Hypothalamus (tissue), 51 donors: ENCODE measurements at regions not wholly inside any gene's neighbourhood (a gene's known extent, or its start where the extent isn't known, plus 50 kb on each side); places are given as distances from the start of the nearest gene placed in this dataset.

ENCODE experiments used
- DNase-seq, 51 donors: peaks; one replicate each; lab custom pipeline; 2025; lab: John Stamatoyannopoulos, UW

DNA sequence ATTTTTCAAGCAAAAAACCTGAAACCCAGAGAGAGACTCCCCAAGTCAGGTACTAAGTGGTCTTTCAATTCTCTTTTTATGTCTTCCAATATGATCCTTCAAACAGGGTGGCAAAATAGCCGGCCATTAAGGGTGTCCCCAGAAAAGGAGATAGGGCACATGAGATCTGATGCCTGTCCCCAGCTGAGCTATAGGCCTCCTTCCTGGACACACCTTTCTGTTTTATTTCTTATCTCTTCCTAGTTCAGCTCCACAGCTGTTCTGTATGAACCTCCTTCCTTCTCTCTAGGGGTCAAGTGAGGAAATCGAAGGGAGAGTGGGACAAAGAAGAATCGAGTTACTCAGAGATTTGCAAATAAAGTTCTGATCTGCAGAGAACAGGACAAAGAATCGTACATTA, 112.4 kb upstream of the ATP1A1 start:
- no peak for DNase-seq

DNA sequence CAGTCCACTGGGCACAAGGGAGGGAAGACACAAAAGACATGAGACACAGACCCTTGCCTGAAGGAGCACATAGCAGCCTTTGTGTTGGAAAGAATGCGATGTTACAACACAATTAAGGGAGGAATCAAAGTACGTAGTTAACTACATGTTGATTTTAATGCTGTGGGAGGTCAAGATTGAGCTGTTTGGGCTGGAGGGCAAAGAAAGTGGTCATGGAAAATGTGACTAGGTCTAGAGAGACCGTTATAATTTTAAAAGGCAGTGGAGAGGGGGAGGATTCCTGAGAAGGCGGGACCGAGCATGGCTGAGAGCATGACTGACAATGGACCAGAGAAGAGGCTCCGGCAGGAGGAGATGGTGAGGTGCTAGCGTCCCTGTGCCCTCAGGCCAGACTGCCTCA, 111.8 kb upstream of the ATP1A1 start:
- no peak for DNase-seq

DNA sequence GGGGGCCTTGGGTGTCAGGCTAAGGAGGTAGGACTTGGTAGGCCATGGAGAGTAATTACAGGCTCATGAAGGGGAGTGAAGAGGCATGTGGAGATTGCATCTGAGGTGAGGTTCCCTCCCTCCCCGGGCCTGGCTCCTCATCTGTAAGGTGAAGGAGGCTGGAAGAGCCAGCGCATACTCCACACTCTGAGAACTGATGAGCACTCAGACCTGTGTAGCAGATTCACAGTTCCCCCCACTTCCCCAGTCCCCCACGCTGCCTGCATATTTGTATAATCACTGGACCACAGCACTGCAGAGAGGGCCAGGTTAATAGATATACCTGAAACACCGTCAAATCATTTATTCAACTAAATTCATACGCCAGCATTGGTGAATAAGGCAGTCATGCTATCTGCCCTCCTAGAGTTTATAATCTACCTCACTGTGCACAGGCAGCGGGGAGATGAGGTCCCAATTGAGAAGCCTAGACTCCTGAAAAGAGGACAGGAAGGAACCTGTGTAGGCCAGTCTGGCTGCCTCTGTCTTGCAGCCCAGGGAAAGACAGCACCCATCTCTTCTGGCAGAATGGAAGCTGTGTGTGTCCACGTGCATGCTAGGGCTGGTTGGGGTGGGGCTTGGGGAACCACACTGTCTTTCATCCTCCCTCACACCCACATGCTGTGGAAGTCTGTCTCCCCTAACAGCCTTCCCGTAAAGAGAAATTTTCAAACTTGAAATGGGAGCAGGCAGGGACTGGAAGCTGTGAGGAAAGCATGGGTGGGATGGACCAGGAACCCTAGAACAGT, 110.6 kb upstream of the ATP1A1 start:
- no peak for DNase-seq

DNA sequence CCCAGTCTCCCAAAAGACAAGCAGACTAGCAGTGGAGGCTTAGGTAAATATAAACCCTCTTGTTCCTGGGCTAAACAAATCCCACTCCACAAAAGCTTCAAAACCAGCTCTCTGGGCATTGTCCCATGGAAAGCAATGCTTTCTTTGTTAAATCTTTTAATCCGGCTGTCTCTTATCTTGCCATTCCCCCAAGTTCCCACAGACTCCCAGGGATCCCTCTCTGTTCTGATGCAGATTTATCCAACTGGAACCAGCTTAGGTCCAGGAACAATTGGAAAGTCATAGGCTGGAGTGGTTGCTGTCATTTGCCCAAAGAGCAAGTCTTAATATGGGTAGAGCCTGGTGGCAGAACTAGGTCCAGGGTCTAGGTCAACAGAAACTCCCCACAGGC, 110.1 kb upstream of the ATP1A1 start:
- no peak for DNase-seq

DNA sequence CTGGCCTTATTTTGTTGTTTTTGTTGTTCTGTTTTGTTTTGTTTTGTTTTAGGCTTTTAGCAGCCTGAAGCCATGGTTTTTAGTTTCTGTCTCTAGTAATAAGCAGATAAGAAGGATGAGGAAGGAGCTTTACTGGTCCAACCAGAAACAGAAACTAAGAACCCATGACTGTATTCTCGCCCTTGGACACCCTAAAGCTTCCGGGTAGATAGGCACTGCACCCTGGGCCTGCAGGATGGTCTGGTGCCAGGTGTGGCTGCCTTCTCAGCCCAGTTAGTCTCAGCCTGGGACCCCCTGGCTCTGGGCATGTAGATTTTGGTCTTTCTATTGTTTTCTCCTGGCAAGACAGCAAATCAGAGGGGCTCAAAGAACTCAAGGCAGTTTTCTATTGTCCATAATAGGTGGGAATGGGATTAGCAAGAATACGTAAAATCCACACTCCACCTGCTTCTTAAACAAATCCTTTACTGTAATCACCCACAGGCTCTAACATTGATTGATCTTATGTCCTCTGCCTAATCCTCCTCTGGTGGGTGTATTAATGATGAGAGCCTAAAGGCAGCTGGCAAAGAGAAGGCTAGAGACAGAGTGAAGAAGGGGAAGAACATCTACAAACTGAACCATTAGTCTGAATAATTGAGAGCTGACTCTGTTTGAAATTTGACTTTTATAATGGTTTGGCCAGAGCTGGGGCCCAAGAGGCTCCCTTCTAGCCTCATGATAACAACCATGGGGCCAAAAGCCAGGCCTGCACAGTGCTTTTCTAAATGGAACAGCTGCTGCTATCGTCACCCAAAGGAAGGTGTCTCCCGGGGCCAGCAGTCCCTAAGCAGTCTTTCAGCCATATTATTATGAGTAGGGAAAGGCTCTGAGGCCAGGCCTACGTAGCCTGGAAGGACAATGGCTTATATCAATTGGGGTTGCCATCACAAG, 106.8 kb upstream of the ATP1A1 start:
- no peak for DNase-seq

DNA sequence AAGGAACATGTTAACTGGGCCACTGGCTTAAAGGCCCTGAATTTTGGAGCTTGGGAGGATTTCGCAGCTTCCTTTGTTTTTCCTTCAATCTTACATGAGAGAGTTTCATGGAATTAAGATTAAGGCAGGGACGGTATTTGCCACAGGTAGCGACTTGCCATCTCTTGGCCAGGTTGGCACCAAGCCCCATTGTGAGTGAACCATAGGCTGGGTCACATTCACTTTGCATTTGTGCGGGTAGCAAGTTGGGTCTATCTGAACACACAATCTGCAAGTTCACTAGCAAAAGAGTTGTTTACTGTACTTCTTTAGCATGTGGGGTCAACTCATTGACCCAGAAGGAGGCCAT, 106.2 kb upstream of the ATP1A1 start:
- DNase-seq: no peak

DNA sequence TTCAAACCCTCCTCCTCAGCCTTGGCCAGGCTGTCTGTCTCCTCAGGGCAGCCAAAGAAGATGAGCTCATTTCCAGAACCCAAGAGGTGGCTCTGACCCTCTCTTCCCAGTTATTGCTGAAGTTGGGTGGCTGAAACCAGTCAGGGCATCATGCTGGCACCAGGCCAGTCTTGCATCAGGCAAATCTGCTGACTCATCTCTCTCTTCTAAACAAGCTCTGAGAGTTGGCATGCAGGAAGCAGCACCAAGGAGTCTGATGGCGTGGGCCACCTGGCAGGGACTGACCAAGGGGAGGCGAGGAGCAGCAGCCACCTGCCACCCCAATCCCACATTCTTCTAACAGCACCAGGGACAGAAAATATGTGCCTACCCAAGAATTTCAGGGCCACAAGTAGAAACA, 104.8 kb upstream of the ATP1A1 start:
- peak in 18 of 51 donors; percentile 2 to 47 (median 12) for DNase-seq

DNA sequence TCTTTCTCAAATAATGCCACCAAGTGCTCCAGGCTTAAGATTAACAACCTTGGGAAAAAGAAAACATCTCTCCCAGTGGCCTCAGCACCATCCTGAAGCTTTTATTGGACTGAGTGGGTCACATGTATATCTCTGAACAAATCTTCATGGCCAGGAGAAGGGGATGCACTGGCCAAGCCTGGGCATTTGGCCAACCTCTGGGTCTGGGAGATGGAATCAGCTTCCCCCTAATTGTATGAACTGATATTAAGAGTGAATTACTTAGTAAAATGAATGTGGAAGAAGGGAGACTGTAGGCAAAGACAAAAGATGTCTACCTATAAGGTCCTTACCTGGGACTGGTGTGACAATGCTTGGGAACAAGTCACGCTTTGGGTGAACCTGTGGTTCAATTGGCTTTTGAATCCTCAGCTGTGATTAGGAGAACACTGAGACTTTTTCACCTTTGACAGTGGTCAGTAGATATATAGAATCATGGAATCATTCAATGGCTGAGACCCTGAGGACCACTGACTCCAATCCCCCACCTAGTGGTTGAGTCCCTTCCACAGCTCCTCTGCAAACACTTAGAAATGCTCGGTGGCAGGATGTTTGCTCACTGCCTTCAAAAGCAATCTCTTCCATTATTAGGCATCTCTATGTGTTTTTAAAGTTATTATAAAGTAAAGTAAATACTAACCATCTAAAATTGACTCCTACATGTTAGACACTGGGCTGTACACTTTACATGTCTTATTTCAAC, 102.6 kb upstream of the ATP1A1 start:
- no peak for DNase-seq

DNA sequence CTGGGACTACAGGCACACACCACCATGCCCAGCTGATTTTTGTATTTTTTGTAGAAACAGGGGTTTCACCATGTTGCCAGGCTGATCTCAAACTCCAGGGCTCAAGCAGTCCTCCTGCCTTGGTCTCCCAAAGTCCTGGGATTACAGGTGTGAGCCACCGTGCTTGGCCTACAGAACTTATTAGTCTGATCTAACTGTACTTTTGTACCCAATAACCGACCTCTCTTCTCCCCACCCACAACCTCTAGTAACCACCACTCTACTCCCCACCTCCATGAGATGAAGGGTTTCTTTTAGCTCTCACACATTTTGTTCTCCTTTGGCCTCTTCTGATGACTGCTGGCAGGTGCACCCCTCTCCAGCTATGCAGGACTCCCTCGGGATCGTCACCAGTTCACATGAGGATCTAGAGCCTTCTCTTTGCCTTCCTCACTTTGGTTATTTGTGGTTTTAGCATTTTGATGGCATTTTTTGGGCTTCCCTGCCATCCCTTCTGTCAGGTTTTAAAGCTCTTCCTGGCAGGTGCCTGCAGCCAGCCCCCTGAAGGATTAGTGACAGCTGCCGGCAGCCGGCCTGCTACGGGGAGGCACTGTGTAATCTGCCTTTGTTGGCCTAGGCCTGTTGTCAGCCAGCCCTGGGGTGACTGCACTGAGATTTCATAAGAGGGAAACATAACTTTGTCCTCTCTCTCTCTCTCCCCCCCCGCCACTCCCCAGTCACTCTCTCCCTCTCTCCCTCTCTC, 99.8 kb upstream of the ATP1A1 start:
- no peak for DNase-seq

DNA sequence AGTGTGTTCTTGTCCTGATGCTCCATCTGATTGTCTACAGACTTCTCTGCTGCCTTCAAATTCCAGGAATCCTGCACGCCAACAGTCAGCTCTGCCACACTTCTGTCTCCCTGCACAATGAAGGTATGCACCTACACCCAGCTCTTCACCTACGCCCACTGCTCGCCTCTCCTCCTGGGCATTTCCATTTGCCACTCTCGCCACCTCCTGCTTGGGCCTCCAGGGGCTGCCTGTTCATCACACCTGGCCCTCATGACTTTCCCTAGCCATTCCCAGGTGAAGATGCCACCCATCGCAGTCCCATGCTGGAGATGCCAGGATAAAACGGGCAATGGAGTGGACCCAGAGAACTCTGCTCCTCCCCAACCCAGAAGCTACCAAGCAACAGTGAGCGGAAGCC, 96.5 kb upstream of the ATP1A1 start:
- DNase-seq: no peak

DNA sequence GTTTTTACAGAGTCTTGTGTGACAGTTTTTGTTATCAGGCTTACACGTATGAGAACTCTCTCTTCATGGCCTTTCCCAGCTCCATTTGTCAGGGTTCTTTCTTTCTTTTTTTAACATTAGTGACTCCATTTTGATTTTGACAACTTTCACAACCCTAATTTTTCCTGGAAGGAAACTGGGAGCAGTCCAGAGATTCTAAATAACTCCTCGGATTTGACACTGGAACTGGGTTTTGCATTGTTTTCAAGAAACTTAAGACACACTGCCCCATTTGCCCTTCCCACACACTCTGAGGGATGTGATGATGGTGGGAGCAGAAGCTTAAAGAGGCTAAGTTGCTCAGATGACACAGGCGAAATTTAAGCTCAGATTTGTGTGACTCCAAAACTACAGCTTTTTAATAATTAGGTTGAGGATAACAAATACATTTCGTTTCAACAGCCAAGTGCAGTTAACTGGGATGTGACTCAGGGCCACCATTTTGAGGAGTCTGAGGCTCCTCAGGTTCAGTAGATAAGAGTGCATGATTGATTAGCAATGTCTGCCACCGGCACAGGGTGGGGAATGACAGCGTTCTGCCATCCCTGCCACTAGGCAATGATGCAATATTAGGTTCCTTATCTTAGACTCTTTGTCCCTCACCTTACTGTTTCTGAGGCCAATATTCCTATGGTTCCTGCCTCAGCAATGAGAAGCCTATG, 95.1 kb upstream of the ATP1A1 start:
- DNase-seq: no peak

DNA sequence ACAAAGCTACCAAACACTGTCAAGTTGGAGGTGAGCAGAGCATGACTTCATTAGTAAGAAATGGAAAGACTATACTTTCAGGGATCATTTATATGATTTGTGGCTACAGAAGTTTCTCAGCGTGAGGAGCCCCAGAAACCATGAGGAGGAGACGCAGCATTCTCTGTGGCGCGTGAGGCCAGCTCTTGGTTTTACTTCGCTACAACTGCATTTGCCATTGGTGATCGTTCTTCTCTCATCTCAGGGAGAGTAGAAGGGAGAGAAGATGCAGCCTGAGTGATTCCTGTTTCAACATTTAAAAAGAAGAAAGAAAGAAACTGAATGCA, 94.5 kb upstream of the ATP1A1 start:
- no peak for DNase-seq

DNA sequence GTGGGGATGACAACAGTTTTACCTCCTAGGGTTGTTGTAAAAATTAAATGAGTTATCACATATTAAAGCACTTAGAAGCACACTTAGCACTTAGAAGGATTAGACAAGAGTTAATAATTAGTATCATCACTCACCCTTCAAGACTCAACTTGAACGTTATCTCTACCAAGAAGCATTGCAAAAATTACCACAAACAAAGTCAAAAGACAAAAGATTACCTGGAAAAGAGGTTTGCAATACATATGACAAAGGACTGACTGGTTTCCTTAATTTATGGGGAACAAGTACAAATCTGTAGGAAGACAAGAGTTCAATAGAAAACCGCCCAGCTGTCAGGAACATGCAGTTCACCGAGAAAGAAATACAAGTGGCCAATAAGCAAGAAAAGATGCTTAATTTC, 93.3 kb upstream of the ATP1A1 start:
- DNase-seq: no peak

DNA sequence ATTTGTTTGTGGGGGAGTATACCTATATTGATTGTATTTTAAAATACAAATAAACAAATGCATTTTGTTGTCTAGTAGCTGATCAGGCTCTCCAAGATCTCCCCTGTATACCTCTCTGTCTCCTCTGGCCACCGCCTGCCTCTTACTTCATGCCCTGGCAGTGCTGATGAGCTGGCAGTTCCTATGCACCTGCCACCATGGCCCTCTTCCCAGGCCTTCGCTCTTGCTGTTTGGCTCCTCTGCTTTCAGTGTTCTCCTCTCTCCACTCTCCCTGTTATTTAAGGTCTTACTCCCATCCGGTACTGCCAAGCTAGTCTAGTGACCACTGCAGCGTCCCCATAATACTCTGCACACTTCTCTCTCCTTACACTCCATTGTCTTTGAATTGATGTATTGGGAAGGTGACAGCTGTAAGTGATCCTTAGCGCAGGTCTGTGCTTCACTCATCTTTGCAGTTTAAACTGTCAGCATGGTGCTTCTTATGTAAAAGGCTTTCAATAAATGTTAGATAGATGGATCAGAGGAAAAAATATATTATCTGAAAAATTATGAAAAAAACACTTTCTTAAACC, 88.1 kb upstream of the ATP1A1 start:
- DNase-seq: peak in 2 of 51 donors; percentile 1

DNA sequence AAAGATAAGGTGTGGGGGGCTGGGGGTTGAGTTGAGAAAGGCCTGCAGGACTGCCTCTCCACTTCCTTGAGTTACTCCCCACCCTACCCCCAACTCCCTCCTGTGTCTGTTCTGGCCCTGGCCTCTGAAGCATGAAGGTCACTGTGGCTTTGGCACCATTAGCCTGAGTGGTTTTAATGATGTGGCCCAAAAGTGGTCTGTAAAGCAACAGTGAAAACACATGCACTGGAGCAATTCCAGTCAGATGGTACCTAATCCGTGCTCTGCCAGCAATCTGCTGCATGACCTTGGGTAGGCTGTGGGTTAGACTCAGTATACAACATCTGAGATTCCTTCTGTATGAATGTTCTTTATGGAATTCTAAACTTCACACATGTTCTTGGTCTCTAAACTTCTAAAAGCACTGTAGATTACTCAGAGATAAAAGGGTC, 86.5 kb upstream of the ATP1A1 start:
- no peak for DNase-seq

DNA sequence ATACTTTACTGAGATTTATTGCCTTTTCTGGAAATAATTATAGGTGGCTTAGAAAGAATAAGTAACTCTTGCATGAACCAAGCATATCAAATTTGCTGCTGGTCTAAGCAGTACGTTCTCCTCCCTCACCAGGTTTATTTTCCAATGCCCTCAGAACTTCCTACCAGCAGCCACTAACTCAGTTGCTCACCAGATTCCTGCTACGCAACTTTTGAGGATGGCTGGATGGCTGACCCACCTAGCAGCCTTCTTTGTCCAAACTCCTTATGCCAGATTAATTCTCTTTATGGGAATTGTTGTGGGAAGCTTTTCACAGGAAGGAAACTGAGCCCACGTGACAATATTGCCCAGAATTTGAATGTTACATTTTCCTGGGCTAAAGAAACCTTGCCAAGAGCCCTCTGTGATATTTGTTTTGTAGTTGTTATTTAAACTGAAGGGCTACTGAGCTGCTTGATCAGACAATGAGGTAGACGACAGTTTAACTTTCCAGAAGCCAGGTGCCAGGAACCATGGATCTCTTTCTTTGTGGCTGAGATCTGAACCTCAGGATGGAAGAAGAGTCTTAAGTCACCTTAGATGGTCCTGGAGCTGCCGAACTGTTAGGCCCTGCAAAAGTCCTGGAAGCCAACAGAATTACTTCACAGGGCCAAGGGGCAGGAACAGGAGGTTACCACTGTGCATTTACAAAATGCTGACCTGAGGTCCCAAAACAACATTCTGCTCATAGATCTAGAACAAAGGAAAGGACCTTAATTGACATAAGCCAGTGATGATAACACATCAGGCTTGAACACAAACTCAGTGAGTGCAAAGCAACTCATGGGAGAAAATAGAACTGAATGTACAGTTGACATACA, 85.5 kb upstream of the ATP1A1 start:
- DNase-seq: no peak

DNA sequence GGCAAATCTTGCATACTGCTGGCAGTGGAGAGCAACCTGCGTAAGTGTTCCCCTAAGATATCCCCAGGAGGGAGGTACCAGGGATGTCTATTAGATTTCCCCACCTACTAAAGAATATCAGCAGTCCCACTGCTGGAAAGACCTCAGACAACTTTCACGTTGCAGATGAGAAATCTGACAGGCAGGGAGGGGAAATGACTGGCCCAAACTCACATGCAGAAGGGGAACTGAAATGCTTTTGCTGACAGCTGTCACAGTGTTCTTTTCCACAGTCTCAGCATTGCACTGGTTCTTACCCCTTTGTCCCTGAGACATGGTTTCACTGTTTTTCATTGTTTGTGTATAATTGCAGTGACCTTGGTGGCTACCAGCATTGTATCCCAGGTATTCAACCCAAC, 84.8 kb upstream of the ATP1A1 start:
- DNase-seq: no peak

DNA sequence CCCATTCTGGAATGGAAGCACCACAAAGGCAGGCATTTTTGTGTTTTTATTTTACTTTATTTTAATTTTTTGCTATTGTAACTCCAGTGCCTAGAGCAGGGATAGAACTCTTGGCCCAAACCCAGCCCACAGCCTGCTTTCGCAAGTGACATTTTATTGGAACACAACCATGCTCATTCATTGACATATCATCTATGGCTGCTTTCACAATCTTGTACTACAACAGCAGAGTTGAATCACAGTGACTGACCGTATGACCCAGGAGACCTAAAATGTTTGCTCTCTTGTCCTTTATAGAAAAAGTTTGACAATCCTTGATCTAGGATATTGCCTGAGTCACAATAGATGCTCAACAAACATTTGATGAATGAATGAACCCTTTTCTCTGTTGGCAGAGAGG, 83.9 kb upstream of the ATP1A1 start:
- DNase-seq: no peak
